Activated CD4-positive, alpha-beta T cell treated with anti-CD3 and anti-CD28 coated beads, Interleukin-2, amount 10 ng/mL, durations not matched to agents 7 days and 5 days (primary cell): ENCODE measurements at regions not wholly inside any gene's neighbourhood (a gene's known extent, or its start where the extent isn't known, plus 50 kb on each side); places are given as distances from the start of the nearest gene placed in this dataset.
"Not testable (repeated sequence)": the region's sequence is repeated elsewhere in the genome, so short reads cannot be mapped to it uniquely, and the experiment has no call there.

Experiments used
- CTCF ChIA-PET: fragments of 350-600 bp; sonication (Branson Sonifier 250); formaldehyde crosslinking; loops from one replicate; lab custom pipeline; 2021; ENCODE audit warnings: antibody characterized with exemption; lab: Charles Lee
- POLR2A ChIA-PET: fragments of 350-600 bp; sonication (Branson Sonifier 250); formaldehyde crosslinking; loops from one replicate; lab custom pipeline; 2021; ENCODE audit warnings: antibody characterized with exemption; lab: Charles Lee
- DNase-seq: peaks from one replicate; pipeline ENCODE4 v3.0.0-alpha.2; 2020
- H3K27ac Mint-ChIP-seq: one replicate; pipeline ENCODE4 v1.8.0; 2021; ENCODE audit warnings: mild to moderate bottlenecking, moderate library complexity, mixed read lengths
- H3K27me3 Mint-ChIP-seq: one replicate; pipeline ENCODE4 v1.8.0; 2021; ENCODE audit warnings: mixed read lengths
- H3K36me3 Mint-ChIP-seq: one replicate; pipeline ENCODE4 v1.8.0; 2021; ENCODE audit warnings: low read depth, mixed read lengths
- H3K4me1 Mint-ChIP-seq: one replicate; pipeline ENCODE4 v1.8.0; 2021; ENCODE audit warnings: mixed read lengths
- H3K4me3 Mint-ChIP-seq: one replicate; pipeline ENCODE4 v1.8.0; 2021; ENCODE audit warnings: mild to moderate bottlenecking, moderate library complexity, mixed read lengths
- H3K9me3 Mint-ChIP-seq: one replicate; pipeline ENCODE4 v1.8.0; 2021; ENCODE audit warnings: mixed read lengths

- Mint-ChIP-seq H3K4me1 (no peaks in the 10 kb centered on the region), H3K27me3 (no peaks in the 10 kb centered on the region), H3K4me3 (no peak overlapping the region), H3K9me3 (no peaks in the 10 kb centered on the region), H3K27ac (no peak overlapping the region), H3K36me3 (no peaks in the 10 kb centered on the region)
- no peak for DNase-seq
- POLR2A ChIA-PET, result no interaction called here
- CTCF ChIA-PET, result no interaction called here
These were observed 90.0 kb upstream of the GDNF start for GRCh38 chr5:37929791-37930190.

- POLR2A ChIA-PET, H3K4me3 Mint-ChIP-seq, H3K27me3 Mint-ChIP-seq, CTCF ChIA-PET, DNase-seq, H3K36me3 Mint-ChIP-seq, H3K9me3 Mint-ChIP-seq, H3K4me1 Mint-ChIP-seq, H3K27ac Mint-ChIP-seq: not testable (repeated sequence)
These were observed 87.9 kb upstream of the GDNF start for GRCh38 chr5:37927753-37928152.

- Mint-ChIP-seq H3K4me1 (no peaks in the 10 kb centered on the region), H3K27me3 (no peaks in the 10 kb centered on the region), H3K9me3 (no peaks in the 10 kb centered on the region), H3K36me3 (no peaks in the 10 kb centered on the region), H3K27ac (no peak overlapping the region), H3K4me3 (no peak overlapping the region)
- DNase-seq, result no peak
- ChIA-PET POLR2A (no interaction called here), CTCF (no interaction called here)
These were observed 86.9 kb upstream of the GDNF start for GRCh38 chr5:37926732-37927131.

- H3K9me3 Mint-ChIP-seq, result no peaks in the 10 kb centered on the region
- no peaks in the 10 kb centered on the region for H3K27me3 Mint-ChIP-seq
- no peaks in the 10 kb centered on the region for H3K4me1 Mint-ChIP-seq
- H3K4me3 Mint-ChIP-seq, result no peak overlapping the region
- ChIA-PET CTCF (no interaction called here), POLR2A (no interaction called here)
- H3K36me3 Mint-ChIP-seq, result no peaks in the 10 kb centered on the region
- no peak overlapping the region for H3K27ac Mint-ChIP-seq
- no peak for DNase-seq
These were observed 81.6 kb upstream of the GDNF start for GRCh38 chr5:37921452-37921851.

GRCh38 chr5:37918424-37918823 is 78.6 kb upstream of the GDNF start:
- Mint-ChIP-seq H3K9me3 (no peaks in the 10 kb centered on the region), H3K27me3 (no peaks in the 10 kb centered on the region), H3K36me3 (no peaks in the 10 kb centered on the region), H3K27ac (no peak overlapping the region), H3K4me3 (no peak overlapping the region), H3K4me1 (no peaks in the 10 kb centered on the region)
- DNase-seq, result no peak
- ChIA-PET POLR2A (no interaction called here), CTCF (no interaction called here)

- ChIA-PET CTCF (no interaction called here), POLR2A (no interaction called here)
- DNase-seq, result no peak
- Mint-ChIP-seq H3K4me1 (no peaks in the 10 kb centered on the region), H3K9me3 (no peaks in the 10 kb centered on the region), H3K27ac (no peak overlapping the region), H3K27me3 (peaks cover 2% of the 10 kb centered on the region), H3K4me3 (no peak overlapping the region), H3K36me3 (no peaks in the 10 kb centered on the region)
These were observed 76.7 kb upstream of the GDNF start for GRCh38 chr5:37916525-37916924.

GRCh38 chr5:37915097-37915736 is 75.4 kb upstream of the GDNF start:
- DNase-seq, result no peak
- no peaks in the 10 kb centered on the region for H3K36me3 Mint-ChIP-seq
- no peak overlapping the region for H3K4me3 Mint-ChIP-seq
- H3K27ac Mint-ChIP-seq, result no peak overlapping the region
- ChIA-PET POLR2A (no interaction called here), CTCF (no interaction called here)
- H3K27me3 Mint-ChIP-seq, result peaks cover 13% of the 10 kb centered on the region
- no peaks in the 10 kb centered on the region for H3K4me1 Mint-ChIP-seq
- no peaks in the 10 kb centered on the region for H3K9me3 Mint-ChIP-seq

- H3K4me3 Mint-ChIP-seq, H3K4me1 Mint-ChIP-seq, POLR2A ChIA-PET, H3K27ac Mint-ChIP-seq, H3K9me3 Mint-ChIP-seq, H3K36me3 Mint-ChIP-seq, DNase-seq: not testable (repeated sequence)
- peaks cover 16% of the 10 kb centered on the region for H3K27me3 Mint-ChIP-seq
- CTCF ChIA-PET, result interaction anchor here (0.6 kb wide), 1 partner anchor 474 kb away, joined by 3 read pairs; no protein-coding TSS in a partner anchor
These were observed 69.9 kb upstream of the GDNF start for GRCh38 chr5:37909610-37910266.

GRCh38 chr5:37906416-37906815 is 66.6 kb upstream of the GDNF start:
- Mint-ChIP-seq H3K4me3 (no peak overlapping the region), H3K9me3 (no peaks in the 10 kb centered on the region), H3K27ac (no peak overlapping the region), H3K36me3 (no peaks in the 10 kb centered on the region), H3K27me3 (peaks cover 13% of the 10 kb centered on the region), H3K4me1 (no peaks in the 10 kb centered on the region)
- CTCF ChIA-PET, result no interaction called here
- no peak for DNase-seq
- POLR2A ChIA-PET, result no interaction called here

GRCh38 chr5:37905230-37905629 is 65.4 kb upstream of the GDNF start:
- ChIA-PET CTCF (no interaction called here), POLR2A (no interaction called here)
- no peaks in the 10 kb centered on the region for H3K4me1 Mint-ChIP-seq
- no peak for DNase-seq
- H3K27ac Mint-ChIP-seq, result no peak overlapping the region
- no peaks in the 10 kb centered on the region for H3K36me3 Mint-ChIP-seq
- no peak overlapping the region for H3K4me3 Mint-ChIP-seq
- no peaks in the 10 kb centered on the region for H3K9me3 Mint-ChIP-seq
- H3K27me3 Mint-ChIP-seq, result peaks cover 3% of the 10 kb centered on the region

- Mint-ChIP-seq H3K27ac (no peak overlapping the region), H3K9me3 (no peaks in the 10 kb centered on the region), H3K36me3 (no peaks in the 10 kb centered on the region), H3K27me3 (no peaks in the 10 kb centered on the region), H3K4me1 (no peaks in the 10 kb centered on the region), H3K4me3 (no peak overlapping the region)
- no peak for DNase-seq
- POLR2A ChIA-PET, result no interaction called here
- CTCF ChIA-PET, result no interaction called here
These were observed 62.5 kb upstream of the GDNF start for GRCh38 chr5:37902323-37902722.

- Mint-ChIP-seq H3K36me3 (no peaks in the 10 kb centered on the region), H3K27ac (no peak overlapping the region), H3K4me3 (no peak overlapping the region), H3K27me3 (no peaks in the 10 kb centered on the region), H3K4me1 (no peaks in the 10 kb centered on the region), H3K9me3 (no peaks in the 10 kb centered on the region)
- DNase-seq, result no peak
- ChIA-PET POLR2A (no interaction called here), CTCF (interaction anchor here (1.4 kb wide), 1 partner anchor 16 kb away, joined by 3 read pairs; no protein-coding TSS in a partner anchor)
These were observed 60.9 kb upstream of the GDNF start for GRCh38 chr5:37900692-37901091.

- no peaks in the 10 kb centered on the region for H3K4me1 Mint-ChIP-seq
- CTCF ChIA-PET, result interaction anchor here (1.4 kb wide), 1 partner anchor 15 kb away, joined by 3 read pairs; no protein-coding TSS in a partner anchor
- no peaks in the 10 kb centered on the region for H3K36me3 Mint-ChIP-seq
- H3K4me3 Mint-ChIP-seq, result no peak overlapping the region
- POLR2A ChIA-PET, result no interaction called here
- no peak for DNase-seq
- no peak overlapping the region for H3K27ac Mint-ChIP-seq
- no peaks in the 10 kb centered on the region for H3K27me3 Mint-ChIP-seq
- H3K9me3 Mint-ChIP-seq, result no peaks in the 10 kb centered on the region
These were observed 59.2 kb upstream of the GDNF start for GRCh38 chr5:37899037-37899436.

GRCh38 chr5:37896159-37896558 is 56.3 kb upstream of the GDNF start:
- no peaks in the 10 kb centered on the region for H3K27me3 Mint-ChIP-seq
- no peak for DNase-seq
- H3K4me1 Mint-ChIP-seq, result no peaks in the 10 kb centered on the region
- CTCF ChIA-PET, result no interaction called here
- no peaks in the 10 kb centered on the region for H3K36me3 Mint-ChIP-seq
- POLR2A ChIA-PET, result no interaction called here
- no peaks in the 10 kb centered on the region for H3K9me3 Mint-ChIP-seq
- H3K27ac Mint-ChIP-seq, result no peak overlapping the region
- H3K4me3 Mint-ChIP-seq, result no peak overlapping the region
